NCI-H226 (cell line): ENCODE measurements at regions not wholly inside any gene's neighbourhood (a gene's known extent, or its start where the extent isn't known, plus 50 kb on each side); places are given as distances from the start of the nearest gene placed in this dataset.

Experiments
- DNase-seq: peaks from one replicate; pipeline ENCODE4 v3.0.0-alpha.2; 2015

DNA sequence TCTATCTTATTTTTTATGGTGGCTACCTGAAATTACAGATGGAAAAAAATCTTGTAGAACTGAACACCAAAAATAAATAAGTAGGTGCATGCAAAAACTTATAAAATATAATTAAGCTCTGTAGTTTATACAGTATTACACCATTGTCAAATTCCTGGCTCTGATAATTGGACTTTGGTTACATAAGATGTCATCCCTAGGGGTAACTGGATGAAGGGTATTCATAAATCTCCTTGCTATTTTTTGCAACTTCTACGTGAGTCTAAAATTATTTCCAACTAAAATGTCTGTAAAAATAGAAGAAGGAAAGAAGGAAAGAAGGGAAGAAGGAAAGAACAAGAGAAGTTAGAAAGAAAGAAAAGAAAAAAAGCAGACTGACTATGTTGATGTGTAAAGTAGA, 716.6 kb downstream of the BCL11B start:
- DNase-seq, result no peak

DNA sequence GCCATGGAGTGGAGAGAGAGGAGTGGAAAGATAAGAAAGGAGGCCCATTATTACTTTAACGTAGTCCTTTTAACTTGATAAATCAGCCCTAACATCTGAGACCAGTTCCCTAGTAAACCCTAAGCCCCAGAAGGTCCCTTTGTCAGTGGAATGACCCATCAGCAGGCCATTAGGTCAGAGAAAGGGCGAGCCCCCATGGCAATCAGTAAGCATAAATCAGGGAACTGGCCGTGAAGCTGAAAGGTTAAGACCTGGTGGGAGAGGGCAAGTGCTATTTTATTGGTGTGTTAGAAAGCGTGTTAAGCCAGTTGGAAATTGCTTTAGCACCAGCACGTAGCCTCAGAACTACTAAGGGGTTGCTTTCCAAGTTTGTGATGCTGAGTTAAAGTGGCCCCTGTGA, 708.0 kb downstream of the BCL11B start:
- no peak for DNase-seq

DNA sequence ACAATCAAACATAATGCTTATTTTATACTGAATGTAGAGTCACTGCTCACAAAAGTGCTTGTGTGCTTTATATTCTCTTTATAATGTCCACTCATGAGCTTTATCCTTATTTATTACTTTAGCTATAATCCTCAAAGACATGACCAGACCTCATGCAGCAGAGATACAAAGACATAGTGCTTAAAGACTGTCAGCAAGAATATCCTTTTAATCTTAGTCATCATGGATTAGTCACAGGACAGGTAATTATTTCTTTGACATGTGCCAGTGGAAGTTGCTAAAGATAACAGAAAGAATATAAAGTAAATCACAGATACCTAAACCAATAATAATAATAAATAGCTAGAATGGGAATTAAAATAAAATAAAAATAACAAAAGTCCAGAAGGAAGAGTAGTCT, 707.5 kb downstream of the BCL11B start:
- DNase-seq, result no peak

DNA sequence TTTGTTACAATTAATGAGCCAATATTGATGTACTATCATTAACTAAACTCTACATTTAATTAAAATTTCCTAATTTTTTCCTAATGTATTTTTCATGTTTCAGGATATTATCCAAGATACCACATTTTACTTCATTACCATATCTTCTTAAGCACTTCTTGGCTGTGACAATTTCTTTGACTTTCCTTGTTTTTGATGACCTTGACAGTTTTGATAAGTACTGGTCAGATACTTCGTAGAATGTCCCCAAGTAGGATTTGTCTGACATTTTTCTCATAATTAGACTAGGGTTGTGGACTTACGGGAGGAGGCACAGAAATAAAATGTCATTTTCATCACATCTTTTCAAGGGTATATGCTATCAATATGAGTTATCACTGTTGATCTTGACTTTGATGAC, 700.9 kb downstream of the BCL11B start:
- no peak for DNase-seq

DNA sequence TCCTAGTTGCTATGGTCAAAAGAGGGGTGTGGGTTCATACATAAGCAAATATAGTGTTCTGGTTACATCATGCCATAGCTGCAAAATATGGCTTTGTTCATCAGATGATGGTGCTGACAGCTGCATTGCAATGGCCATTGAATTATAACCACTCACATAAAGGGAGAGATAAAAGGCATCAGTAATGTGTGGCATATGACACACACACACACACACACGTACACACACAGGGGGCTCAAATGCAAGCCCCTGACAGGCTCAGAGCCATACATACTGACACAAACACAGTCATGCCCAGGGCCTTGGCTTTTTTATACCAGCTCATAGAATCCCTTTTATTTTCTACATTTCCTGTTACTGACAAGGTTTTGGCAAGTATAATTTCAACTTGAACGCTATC, 698.9 kb downstream of the BCL11B start:
- DNase-seq, result no peak

DNA sequence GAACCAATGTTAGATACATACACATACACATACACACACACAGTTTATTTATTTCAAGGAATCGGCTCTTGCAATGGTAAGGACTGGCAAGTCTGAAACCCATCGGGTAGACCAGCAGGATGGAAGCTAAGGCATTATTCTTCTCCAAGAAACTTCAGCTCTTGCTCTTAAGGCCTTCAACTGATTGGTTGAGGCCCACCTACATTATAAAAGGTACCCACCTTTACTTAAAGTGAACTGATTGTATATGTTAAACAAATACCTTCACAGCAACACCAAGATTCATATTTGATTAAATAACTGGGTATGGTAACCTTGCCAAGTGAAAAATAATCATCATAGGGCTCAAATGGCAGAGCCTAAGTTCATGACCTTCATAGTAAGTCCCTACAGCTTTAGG, 695.5 kb downstream of the BCL11B start:
- DNase-seq, result no peak

DNA sequence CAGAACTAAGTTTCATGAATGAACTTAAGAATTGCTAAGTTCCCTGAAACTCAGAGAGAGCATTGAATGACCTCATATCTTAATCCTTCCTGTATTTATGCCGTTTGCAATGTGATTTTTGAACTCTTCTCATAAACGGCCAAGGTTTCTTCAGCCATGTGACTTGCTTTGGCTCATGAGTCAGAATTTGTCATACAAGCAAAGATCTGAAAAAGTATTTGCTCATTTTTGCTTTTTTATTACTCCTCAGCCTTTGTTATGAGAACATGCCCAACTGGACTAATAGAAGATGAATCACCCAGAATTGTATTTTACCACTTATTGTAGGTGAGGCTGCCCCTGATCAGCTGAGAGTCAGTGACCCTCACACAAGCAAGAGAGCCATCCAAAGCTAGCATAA, 693.8 kb downstream of the BCL11B start:
- no peak for DNase-seq

DNA sequence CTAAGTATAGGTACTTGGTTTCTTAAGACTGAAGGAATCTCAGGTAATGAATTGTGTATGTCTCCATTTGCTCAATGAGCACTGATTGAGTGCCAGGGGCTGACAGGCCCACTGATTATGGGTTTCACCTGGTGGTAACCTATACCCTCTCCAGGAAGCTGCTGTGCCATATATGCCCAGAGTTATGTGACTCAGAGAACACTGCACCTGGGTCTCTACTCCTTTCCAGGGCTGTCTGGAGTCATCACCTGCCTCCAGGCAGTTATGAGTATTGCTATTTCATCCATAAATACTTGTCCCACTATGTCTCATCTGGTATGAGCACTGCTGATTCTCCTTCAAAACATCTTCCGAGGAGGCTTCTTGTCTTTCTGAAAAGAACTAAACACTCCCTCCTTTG, 692.9 kb downstream of the BCL11B start:
- DNase-seq, result no peak

DNA sequence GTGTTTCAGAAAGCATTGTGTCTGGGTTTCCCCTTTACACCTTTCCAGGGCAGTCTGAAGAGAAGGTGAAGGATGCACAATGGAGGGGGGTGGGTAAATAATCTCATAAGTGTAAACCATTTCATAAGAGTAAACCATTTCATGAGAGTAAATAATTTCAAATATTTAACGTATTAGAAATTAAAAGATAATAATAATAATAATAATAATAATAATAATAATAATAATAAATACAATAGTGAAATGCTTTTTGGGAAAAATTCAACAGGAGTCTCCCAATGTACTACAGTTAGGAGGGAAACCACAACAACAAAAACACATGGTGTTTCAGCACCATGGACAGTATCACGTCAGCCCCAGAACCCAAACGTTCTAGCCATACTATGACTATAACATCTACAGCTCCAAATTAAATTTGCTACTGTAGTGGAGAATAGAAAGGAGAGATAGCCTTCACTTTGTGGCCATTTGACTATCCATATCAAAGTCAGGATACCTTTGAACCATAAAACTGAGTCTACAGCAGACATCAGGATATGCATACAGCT, 691.8 kb downstream of the BCL11B start:
- no peak for DNase-seq

DNA sequence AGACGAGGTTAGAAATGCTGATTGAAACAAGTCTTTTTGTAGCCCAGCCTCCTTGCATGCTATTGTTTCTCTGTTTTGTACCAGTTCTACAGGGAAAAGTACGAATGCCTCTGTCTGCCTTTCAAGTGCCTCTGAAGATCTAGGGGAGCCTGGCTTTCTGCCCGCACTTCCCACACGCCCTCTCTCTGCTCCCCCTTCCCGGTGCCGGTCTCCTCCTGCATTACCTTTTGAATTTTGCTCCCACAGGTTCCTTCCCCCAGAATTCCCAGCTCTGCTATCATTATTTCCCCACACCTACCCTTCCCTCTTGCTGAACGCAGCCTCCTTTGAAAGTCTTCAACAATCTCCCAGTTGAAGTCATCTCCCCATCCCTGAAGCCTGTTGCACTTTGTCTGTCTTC, 689.7 kb downstream of the BCL11B start:
- no peak for DNase-seq

DNA sequence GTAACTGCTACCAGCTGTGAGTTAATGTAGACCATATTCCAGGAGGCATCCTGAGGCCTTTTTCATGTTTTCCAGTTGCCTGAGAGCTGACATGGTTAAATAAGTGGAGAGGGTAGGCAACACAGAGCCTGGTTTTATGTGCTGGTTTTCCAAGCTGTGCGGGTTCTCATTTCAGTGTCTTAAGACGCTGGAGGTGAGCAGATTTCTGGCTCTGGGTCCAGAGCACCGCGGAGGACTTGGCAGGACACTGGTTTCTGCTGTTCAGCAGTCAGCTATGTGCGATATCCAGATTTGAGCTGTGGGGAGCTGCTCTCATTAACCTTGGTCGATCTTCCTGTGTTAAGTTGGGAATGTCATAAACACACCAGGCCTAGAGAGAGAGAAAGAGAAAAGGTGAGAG, 680.8 kb downstream of the BCL11B start:
- DNase-seq, result no peak

DNA sequence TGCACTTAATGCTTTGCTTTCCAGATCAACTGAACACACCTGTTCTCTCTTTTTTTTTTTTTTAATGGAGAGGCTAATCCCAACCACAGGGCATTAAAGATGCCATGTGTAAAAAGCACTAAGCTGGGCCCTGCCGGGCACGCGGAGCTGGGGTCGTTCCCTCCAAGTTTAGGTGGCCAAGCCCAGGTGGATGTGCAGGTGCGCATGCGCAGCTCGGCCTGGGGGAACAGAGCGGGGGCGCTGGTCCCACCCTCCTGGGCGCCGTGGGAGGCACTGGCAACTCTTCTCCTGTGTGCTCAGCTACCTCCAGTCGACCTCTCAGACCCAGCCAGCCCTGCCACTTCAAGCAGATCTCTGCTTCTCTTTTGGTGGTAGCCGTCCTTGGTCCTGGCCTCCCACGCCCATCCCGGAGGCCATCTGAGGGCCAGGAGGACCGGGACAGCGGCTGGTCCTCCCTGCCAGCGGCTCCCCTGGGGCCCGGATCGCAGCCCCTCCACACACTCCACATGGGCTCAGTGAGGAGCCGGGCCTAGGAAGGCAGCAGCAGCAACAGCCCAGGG, 679.3 kb downstream of the BCL11B start:
- DNase-seq, result no peak

DNA sequence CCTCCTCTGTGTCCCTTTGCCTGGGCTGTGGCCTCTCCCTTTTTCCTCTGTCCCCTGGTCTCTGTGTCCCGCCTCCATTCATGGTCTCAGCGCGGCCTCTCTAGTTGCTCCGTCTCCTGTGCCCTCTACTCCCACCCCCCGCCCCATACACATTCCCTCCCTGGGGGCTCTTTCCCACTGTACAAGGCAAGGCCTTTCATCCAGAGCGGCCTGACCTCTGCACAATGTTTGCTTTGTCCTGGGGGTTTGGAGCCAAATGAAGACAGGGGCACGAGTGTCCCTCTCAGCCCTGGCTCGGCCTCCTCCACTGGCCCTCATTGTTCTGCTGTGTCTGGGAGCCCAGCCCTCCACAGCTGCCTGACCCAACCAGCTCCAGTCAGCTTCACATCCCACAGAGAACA, 678.6 kb downstream of the BCL11B start:
- DNase-seq, result no peak

DNA sequence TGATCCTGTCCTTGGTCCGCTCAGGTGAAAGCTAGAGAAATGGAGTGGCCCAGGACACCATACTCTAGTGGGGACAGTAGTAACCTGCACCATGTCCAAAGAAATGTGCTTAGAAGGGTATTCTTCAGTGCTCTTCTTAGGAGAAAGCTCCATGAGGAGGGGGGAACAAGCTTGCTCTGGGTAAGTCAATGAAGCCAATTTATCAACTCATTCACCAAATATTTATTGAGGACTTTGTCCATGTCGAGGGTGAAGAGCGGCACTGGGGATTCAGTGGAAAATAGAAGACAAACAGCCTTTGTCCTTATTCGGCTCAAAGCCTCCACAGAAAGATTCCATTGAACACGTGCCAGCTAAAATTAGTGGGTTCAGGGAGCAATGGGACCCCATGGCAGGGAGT, 677.8 kb downstream of the BCL11B start:
- DNase-seq, result no peak

DNA sequence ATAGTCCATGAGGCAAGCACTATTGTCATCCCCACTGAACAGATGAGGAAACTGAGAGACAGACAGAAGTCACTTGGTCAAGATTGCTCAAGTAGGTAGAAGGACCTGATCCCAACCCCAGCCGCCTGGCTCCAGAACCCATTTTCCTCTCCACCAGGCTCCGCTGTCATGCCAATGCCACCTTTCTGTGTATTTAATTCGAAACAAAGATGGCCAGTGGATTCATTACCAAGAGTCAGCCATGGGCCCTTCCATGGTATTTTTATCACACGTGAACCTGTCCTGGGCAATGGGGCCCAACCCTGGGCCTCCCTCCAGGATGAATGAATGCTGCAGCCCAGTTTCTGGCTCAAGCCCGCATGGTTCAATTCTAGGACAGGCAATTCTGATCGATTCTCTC, 673.4 kb downstream of the BCL11B start:
- no peak for DNase-seq

DNA sequence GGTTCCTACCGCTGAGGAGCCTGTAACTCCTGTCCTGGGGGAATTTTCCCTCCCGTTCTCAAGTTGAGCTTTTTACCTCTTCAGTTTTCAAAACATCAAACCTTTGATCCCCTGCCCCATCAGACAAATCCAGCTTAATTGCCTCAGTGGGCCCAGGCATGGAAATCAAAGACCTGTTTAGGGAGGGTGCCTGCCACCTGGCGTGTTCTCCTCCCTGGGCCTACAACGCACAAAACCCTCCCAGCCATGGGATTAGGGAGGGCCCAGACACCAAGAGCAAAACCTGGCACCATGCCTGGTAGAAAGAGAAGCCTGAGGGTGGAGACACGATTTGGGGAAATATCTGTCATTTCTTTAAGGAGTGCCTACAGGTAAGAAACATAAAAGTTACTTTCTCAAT, 672.9 kb downstream of the BCL11B start:
- no peak for DNase-seq

DNA sequence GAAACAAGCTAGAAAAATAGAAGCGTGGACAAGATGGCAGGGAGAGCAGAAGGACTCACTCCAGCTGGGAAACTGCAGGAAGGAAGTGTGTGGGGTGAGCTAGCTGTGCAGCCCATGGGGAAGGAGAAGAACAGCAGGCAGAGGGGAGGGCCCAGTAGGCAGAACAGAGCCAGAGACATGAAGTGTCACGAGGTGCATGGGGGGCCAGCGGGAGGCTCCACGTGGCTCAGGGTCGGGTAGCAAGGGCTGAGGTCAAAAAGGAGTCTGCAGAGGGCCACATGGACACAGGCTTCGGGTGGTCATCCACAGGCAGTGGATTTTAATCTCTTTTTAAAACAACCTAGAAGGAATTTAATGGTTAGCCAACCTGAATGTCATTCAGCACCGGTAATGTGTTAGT, 669.0 kb downstream of the BCL11B start:
- DNase-seq, result no peak

DNA sequence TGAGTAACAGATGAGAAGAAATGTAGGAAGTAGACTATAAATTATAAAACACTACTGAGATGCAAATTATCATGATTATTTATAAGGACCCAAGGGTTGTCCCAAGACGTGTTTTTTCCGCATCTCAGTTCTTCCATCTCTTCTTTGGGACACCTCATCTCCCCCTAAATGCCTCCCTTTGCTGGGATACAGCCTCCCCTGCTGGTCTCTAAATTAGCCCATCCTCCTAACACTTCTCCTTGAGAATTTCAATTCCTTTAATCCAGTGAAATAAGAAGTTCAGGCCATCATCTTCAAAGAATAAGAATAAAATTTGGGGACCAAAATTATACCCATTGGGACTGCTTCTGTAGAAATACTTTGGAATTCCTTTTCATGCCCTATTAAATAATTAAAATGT, 667.0 kb downstream of the BCL11B start:
- no peak for DNase-seq

DNA sequence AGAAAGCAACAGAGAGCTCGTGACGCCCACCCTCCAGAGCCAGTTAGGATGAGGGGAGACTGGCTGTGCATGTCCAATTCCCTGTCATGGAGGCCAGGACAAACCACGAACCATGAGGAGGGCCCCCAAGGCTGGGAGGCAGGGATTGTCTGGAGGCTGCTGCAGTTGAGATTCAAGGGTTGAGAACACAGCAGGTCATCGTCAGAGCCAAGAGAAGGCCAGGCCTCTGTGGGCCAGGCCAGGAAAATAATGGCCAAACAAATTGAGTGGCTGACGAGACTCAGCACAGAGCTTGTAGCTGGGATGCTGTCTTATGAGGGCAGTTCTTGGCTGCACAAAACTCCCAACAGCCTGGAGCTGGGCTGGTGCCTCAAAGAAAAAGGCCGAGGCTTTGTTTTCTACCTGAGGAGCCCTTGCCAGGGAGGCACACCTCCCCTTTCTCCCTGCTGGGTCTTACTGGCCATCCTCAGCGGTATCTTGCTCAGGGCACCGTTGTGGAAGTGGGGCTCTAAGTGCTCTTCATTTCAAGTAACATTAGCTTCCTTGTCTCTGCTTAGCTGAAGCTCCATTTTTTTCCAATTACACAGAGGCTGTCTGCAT, 665.9 kb downstream of the BCL11B start:
- DNase-seq, result no peak

DNA sequence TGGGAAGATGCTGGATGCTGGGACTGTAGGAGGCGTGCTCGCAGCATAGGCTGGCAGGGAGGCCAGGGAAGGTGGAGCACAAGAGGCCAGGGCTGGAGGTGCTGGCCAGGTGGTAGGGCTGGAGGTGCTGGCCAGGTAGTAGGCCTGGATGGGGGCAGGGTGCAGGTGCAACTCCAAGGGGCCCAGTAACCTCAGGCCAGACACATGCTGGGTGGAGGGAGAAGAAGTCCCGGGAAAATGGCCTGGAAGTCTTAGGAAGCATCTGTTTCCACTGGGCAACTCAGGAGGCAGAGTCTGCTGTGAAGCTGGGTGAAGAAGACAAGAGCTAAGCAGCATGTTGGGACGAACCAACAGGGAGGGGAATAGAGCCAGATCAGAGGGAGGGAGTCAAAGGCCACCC, 665.2 kb downstream of the BCL11B start:
- DNase-seq, result no peak

DNA sequence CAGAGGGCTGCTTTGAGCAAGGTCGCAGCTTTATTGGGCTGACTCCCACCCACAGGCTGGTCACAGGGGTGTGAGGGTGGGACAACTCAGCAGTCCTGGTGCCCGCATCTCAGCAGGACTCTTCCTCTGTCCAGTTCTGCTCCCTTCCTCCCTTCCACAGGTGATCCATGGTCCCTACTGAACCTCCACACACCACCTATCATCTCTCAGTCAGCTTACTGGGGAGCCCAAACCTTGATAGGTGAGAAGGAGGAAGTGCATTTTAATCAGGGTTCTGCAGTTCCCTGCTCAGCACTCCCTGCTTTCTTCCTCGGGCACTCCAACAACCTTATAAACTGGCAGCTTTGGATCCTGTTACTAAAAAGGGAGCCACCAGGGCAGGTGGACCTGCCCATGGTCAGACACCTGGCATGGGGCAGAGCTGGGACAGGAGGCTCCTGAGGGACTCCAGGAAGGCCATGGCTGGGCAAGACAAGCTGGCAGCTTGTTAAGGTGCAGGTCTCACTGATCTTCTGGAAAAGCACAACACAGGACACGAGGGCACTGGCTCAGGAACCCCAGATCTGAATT, 664.6 kb downstream of the BCL11B start:
- no peak for DNase-seq

DNA sequence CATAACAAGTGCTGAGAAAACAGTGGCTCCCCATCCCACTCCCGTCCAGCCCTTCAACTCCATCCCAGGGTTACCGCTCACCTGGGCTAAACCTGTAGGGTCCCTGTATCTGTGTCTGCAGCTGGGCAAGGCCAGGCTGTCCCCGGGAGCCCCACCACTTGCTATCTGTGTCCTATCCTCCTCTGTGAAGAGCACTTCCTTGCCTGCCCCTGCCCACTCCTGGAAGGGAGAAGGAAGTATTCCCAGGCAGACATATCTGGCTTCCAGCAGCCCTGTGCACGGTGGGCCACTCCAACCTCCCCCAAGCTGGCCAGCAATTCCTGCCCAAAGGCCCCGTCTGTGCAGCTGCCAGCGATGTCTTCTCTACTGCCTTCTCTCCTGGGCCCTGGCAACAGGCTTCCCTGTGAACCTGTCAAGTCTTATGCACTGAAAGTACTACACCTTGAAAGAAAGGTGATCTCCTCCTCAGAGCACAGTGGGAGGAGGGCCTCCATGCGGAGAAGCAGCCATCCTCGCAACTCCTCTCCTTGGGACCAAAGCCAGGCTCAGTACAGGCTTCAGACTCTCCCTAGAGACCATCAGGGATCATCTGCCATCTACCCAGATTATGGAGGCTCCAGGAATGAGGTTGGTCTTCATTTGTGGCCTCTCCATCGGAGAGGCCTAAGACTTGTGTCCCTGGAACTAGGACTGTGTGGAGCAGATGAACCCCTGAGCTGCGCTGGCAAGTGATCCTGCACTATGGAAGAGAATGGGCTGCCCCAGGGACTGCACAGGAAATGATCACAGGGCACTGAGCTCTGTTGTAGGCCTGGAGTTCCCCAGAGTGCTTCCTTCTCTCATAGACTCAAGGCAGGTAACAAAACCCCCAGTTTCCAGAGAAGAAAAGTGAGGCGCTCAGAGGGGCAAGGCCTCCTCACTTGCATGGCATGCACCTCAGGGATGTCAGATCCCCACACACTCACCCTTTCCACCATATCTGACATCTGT, 663.6 kb downstream of the BCL11B start:
- no peak for DNase-seq

DNA sequence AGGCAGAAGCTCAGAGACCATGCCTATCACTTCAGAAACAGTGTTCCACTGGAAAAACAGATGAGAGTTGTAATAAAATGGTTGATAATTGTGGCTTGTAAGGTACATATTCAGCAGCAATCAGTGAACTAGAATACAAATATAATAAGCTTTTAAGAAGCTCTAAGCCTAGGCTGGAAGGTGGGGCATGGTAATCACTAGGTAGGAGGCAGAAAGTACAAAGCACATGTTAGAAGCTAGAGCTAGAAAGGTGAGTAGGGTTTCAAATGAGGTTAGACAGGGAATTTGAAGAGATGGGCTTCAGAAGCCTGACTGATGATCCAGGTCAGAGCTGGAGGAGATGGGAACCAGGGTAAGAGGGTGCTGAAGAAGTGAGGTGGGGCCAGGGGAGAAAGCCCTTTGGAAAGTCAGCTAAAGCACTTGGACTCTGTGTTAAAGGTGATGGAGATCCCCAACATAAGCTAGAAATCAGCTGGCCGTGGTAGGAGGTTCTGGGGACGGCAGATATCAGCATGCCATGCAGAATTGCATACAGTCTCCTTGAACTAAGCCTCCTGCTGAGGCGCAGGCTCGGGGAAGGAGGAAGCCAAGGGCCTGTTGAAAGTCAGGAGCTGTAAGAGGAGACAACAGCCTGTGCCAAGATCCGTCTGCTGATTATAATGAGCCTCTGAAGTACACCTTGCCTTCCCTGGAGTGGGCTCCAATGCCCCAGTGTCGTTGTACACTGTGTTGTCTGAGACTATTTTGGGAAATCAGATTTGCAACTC, 659.4 kb downstream of the BCL11B start:
- no peak for DNase-seq
